NB4 (cell line): ENCODE measurements at regions not wholly inside any gene's neighbourhood (a gene's known extent, or its start where the extent isn't known, plus 50 kb on each side); places are given as distances from the start of the nearest gene placed in this dataset.

Source experiments
- MYC ChIP-seq: IDR thresholded peaks from 2 replicates; pipeline ENCODE4 v1.6.1; 2011; ENCODE audit warnings: low read depth, low read length
- TF ChIP-seq, protein P1 (sequence below): IDR thresholded peaks from one replicate; pipeline ENCODE4 v1.5.1; 2012; ENCODE audit warnings: low read depth, low read length

- TF ChIP-seq, protein P1, sequence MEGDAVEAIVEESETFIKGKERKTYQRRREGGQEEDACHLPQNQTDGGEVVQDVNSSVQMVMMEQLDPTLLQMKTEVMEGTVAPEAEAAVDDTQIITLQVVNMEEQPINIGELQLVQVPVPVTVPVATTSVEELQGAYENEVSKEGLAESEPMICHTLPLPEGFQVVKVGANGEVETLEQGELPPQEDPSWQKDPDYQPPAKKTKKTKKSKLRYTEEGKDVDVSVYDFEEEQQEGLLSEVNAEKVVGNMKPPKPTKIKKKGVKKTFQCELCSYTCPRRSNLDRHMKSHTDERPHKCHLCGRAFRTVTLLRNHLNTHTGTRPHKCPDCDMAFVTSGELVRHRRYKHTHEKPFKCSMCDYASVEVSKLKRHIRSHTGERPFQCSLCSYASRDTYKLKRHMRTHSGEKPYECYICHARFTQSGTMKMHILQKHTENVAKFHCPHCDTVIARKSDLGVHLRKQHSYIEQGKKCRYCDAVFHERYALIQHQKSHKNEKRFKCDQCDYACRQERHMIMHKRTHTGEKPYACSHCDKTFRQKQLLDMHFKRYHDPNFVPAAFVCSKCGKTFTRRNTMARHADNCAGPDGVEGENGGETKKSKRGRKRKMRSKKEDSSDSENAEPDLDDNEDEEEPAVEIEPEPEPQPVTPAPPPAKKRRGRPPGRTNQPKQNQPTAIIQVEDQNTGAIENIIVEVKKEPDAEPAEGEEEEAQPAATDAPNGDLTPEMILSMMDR, result no peak
- TF ChIP-seq MYC, result no peak
These were observed 118.8 kb upstream of the MKI67 start for GRCh38 chr10:128245026-128245425.
